ENCODE measurements at regions not wholly inside any gene's neighbourhood (a gene's known extent, or its start where the extent isn't known, plus 50 kb on each side); places are given as distances from the start of the nearest gene placed in this dataset.
"Not testable (repeated sequence)": the region's sequence is repeated elsewhere in the genome, so short reads cannot be mapped to it uniquely, and the experiment has no call there.

DNA sequence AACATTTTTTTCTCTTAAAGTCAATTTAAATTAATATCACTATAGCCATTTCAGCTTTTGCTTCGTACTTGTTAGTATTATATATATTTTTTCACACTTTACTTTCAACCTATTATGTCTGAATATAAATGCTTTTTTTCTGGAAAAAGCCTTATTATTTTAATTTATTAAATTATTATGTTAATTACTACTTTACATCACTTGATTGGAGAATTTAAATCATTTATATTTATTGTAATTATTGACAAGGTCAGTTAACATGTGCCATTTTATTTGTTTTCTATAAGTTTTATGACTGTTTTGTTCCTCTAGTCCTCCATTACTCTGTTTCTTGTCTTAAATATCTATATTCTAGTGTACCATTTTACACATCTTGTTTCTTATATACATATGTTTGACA, 1333.4 kb upstream of the MIR17HG start:
- intact Hi-C loops (cut with DNase I), result no loop called here
- no peak for DNase-seq
- ATAC-seq (ENCODE audit: poor library complexity), result no peak

- DNase-seq (no peak), ATAC-seq (ENCODE audit: poor library complexity) (no peak)
- intact Hi-C loops (cut with DNase I), result no loop called here
Measured at GRCh38 chr13:90015565-90016507, 1331.7 kb upstream of the MIR17HG start.

DNA sequence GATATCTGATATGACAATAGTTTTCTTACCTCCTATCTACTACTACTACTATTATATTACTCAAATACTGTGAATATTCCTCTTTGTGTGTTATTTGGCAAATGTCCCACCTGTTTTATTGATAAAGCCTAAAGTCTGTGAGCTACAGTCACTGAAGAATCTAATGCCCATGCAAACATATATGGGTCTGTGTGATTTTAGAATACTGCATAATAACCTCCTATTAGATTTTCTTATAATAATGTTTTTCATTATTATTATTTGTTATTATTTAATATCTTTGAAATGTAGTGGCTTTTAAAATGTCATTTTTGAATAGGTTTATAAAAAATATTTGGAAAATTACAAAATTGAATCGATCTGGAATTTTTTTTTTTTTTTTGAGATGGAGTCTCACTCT, 1330.8 kb upstream of the MIR17HG start:
- intact Hi-C loops (cut with DNase I), result no loop called here
- no peak for DNase-seq
- ATAC-seq (ENCODE audit: poor library complexity), result no peak

DNA sequence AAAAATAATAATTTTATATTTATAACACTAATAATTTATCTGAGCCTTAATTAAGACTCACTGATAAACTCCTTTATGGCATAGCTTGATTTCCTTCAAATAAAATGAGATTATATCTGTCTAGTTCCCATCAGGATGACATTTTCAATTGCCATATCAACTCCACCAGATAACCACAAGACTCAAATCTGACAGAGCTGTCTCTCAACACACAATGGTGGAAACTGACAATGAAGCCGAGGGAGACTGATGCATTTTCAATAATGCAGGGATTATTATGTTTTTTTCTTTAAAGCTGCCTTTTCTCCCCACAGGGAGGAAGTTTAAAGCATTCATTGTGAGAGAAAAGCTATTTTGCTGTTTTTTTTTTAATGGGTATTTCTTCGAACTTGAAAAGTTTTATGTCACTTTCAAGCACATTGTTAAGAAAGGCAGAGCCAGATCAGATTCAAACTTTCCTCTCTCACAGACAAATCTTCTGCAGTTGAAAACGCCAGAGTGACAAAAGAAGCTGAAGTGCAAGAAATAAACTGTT, 1326.9 kb upstream of the MIR17HG start:
- ATAC-seq (ENCODE audit: poor library complexity), result no peak
- intact Hi-C loops (cut with DNase I), result no loop called here
- no peak for DNase-seq

GRCh38 chr13:90027409-90027808, 1320.1 kb upstream of the MIR17HG start:
- DNase-seq (no peak), ATAC-seq (ENCODE audit: poor library complexity) (no peak)
- intact Hi-C loops (cut with DNase I), result no loop called here

- DNase-seq (no peak), ATAC-seq (ENCODE audit: poor library complexity) (no peak)
- intact Hi-C loops (cut with DNase I), result no loop called here
Measured at GRCh38 chr13:90032313-90032712, 1315.2 kb upstream of the MIR17HG start.

- DNase-seq (no peak), ATAC-seq (ENCODE audit: poor library complexity) (no peak)
- intact Hi-C loops (cut with DNase I), result no loop called here
Measured at GRCh38 chr13:90032841-90033493, 1314.5 kb upstream of the MIR17HG start.

DNA sequence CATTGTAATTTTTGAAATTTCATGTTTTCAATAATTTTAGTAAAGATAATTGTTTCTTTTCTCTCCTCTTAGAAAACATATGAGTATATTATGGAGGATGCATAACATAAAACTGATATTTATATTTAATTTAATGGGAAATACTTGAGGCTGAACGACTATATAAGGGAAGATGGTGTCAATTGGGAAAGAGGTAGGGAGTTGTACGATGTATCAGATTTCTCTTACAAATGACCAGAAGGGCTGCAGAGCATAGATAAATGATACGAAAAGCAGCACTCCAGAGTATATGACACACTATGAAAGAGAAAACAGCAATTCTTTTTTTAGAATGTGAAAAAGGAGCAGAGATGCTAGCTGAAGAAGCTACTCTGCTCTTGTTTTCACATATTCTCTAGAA, 1308.0 kb upstream of the MIR17HG start:
- intact Hi-C loops (cut with DNase I), result no loop called here
- ATAC-seq (ENCODE audit: poor library complexity) (no peak), DNase-seq (no peak)

- DNase-seq, result no peak
- intact Hi-C loops (cut with DNase I), result no loop called here
- ATAC-seq (ENCODE audit: poor library complexity), result no peak
Measured at GRCh38 chr13:90047600-90047999, 1299.9 kb upstream of the MIR17HG start.

- ATAC-seq (ENCODE audit: poor library complexity), result no peak
- intact Hi-C loops (cut with DNase I), result no loop called here
- no peak for DNase-seq
Measured at GRCh38 chr13:90049989-90050671, 1297.4 kb upstream of the MIR17HG start.

DNA sequence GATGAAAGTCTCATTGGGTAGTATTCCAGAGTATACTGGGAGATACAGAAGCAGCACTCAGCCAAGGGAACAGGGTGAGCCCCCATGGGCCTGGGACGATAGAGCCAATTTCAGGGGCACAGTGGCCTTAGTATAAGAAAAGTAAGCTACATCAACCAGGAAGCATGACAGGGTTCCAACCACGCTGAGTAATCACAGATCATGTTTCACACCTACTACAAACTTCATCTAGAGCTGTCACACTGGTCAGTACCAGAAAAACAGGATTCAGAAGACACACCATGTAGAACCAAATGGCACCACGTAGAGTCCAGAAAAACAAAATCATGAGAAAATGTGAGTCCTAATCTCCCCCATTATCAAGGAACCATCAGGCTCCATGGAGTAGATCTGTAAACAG, 1292.4 kb upstream of the MIR17HG start:
- intact Hi-C loops (cut with DNase I), result no loop called here
- ATAC-seq (ENCODE audit: poor library complexity) (no peak), DNase-seq (no peak)

- ATAC-seq (ENCODE audit: poor library complexity), result no peak
- DNase-seq, result no peak
- intact Hi-C loops (cut with DNase I), result no loop called here
Measured at GRCh38 chr13:90055760-90056159, 1291.7 kb upstream of the MIR17HG start.

GRCh38 chr13:90064226-90064625, 1283.3 kb upstream of the MIR17HG start:
- not testable (repeated sequence) for DNase-seq; ATAC-seq (ENCODE audit: poor library complexity)

DNA sequence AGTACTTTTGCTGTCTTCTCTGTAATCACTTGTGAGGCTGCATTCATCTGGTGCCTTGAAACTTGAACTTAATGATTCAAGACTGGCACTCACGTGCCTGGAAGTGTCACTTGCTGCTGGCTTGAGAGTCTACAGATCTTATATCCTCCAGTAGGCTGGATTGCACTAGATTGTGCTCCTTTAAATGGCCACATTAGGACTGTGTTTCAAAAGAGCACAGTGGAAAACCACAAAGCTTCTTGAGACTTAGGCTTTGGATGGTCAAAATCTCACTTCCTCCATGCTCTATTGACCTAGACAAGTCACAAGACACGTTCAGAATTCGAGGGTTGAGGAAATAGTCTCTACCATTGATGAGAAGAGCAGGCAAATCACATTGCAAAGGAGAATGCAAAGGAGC, 1278.8 kb upstream of the MIR17HG start:
- intact Hi-C loops (cut with DNase I), result no loop called here
- no peak for DNase-seq
- ATAC-seq (ENCODE audit: poor library complexity), result no peak

More at GRCh38 chr13:90064226-90064625, 1283.3 kb upstream of the MIR17HG start:
- intact Hi-C loops (cut with DNase I), result not testable (repeated sequence)

DNA sequence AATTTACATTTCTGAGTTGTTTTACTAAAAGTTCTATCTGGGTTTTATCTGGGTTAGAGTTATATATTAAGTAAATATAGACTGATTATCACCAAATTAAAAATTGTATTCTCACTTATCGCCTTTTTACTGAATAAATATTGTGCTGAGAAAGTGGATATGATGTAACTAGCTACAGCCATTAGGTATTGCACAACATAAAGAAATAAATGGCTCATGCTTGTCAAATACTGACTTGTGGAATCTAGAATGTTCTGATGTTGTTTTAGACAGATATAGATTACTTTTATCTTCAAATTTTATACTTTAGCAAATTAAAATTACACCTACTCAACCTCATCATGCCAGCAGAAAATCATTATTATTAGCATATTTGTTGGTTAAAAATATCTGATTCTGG, 1277.1 kb upstream of the MIR17HG start:
- no peak for DNase-seq
- intact Hi-C loops (cut with DNase I), result no loop called here
- ATAC-seq (ENCODE audit: poor library complexity), result no peak

DNA sequence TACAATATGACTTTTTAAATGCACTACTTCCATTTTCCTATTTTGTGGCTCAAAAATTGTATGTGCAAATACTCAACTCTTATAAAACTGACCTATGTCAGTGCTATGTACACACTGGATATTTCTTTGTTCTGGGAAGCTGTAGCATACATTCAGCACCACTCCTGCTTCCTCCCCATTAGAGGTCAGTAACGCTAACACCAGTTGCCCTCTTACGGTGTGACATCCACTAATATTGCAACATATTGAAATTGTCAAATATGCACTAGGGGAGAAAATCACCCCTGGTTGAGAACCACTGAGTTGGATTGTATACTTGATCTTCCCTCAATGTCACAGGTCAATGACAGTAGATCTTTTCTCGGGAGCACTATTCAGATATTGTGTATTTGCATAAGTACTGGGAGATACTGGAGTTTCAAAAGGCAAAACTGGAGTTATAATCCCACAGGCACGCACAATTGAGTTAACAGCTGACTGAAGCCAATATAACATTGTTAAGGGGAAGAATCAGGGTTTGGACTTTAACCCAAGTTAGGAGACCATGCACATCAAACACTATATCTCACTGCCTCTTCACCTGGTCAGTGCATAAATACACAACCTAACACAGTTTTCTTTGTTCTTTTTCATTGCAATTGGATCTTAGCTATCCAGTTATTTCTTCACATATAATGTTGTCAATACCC, 1276.5 kb upstream of the MIR17HG start:
- no peak for ATAC-seq (ENCODE audit: poor library complexity)
- intact Hi-C loops (cut with DNase I), result no loop called here
- no peak for DNase-seq

GRCh38 chr13:90084684-90085290, 1262.7 kb upstream of the MIR17HG start:
- no peak for DNase-seq
- intact Hi-C loops (cut with DNase I), result loop anchor here (10.0 kb wide), 1 partner anchor 280 kb away; no protein-coding TSS in a partner anchor
- no peak for ATAC-seq (ENCODE audit: poor library complexity)

DNA sequence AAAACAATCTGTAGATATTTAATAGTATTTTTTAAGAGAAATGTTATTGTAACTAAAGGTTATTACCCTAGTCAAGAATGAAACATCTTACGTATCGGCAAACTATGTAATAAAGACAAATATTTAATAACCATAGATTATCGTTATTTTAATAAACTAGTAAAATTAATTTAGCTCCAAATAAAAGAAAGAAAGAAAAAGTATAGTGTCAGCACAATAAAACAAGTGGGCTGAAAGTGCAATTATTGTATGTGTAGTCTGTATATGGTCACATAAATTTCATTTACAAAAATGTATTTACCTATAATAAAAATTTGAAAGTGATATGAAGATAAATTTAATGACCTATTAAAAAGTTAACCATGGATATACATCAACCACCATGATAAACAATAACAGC, 1258.4 kb upstream of the MIR17HG start:
- intact Hi-C loops (cut with DNase I), result loop anchor here (10.0 kb wide), 1 partner anchor 276 kb away; no protein-coding TSS in a partner anchor
- no peak for ATAC-seq (ENCODE audit: poor library complexity)
- no peak for DNase-seq

All from Right ventricle myocardium superior (tissue), 1 donor.